SK-N-SH (cell line): ENCODE measurements at regions not wholly inside any gene's neighbourhood (a gene's known extent, or its start where the extent isn't known, plus 50 kb on each side); places are given as distances from the start of the nearest gene placed in this dataset.

Experiments used
- CTCF ChIA-PET: fragments of 300-600, 350-600 bp; formaldehyde crosslinking; extraction: SDS; loops from one replicate; lab custom pipeline; 2021; lab: Yijun Ruan, JAX
- POLR2A ChIA-PET: fragments of 350-600 bp; sonication (Branson Sonifier 250); formaldehyde crosslinking; extraction: SDS; loops from one replicate; lab custom pipeline; 2020; ENCODE audit warnings: antibody characterized with exemption, inconsistent platforms; lab: Yijun Ruan, JAX
- DNase-seq: peaks from one replicate; pipeline ENCODE4 v3.0.0; 2012
- H2AFZ ChIP-seq: fragments of 200-600 bp; sonication (generic); 2 replicates; pipeline ENCODE4 v1.8.1; 2016; ENCODE audit warnings: antibody characterized with exemption, mild to moderate bottlenecking, low read depth
- H3F3A ChIP-seq: fragments of 200-600 bp; sonication (generic); replicated peaks from 2 replicates; pipeline ENCODE3; 2016; ENCODE audit warnings: antibody characterized with exemption, mild to moderate bottlenecking; ENCODE audit not compliant: insufficient read depth
- H3K27ac ChIP-seq, 2 experiments: fragments of 200-500 bp in 1 of 2; fragments of 200-600 bp in 1 of 2; sonication (Bioruptor generic) in 1 of 2; sonication (generic), shearing (Covaris generic) in 1 of 2; 2 replicates each; pipeline versions ENCODE4 v1.5.1 to v1.6.1; 2014 to 2016; ENCODE audit warnings: low read depth in 2 of 2, inconsistent platforms in 1 of 2, low read length in 1 of 2, mild to moderate bottlenecking in 1 of 2, mixed read lengths in 1 of 2
- H3K27me3 ChIP-seq: fragments of 200-600 bp; sonication (generic), shearing (Covaris generic); 2 replicates; pipeline ENCODE4 v1.6.1; 2016; ENCODE audit warnings: mixed run types; ENCODE audit not compliant: insufficient read depth
- H3K36me3 ChIP-seq, 2 experiments: fragments of 200-500 bp in 1 of 2; fragments of 200-600 bp in 1 of 2; sonication (Bioruptor generic) in 1 of 2; sonication (generic) in 1 of 2; replicated peaks in 1 of 2; 2 replicates each; pipeline versions ENCODE3 to v1.5.1; 2014 to 2016; ENCODE audit warnings: low read length in 1 of 2, mild to moderate bottlenecking in 1 of 2; ENCODE audit not compliant: insufficient read depth in 2 of 2, control insufficient read depth in 1 of 2
- H3K4me1 ChIP-seq, 2 experiments: fragments of 200-500 bp in 1 of 2; fragments of 200-600 bp in 1 of 2; sonication (Bioruptor generic) in 1 of 2; sonication (generic), shearing (Covaris generic) in 1 of 2; 2 replicates each; pipeline versions ENCODE4 v1.5.1 to v1.6.1; 2014 to 2016; ENCODE audit warnings: low read depth in 1 of 2, low read length in 1 of 2, mixed run types in 1 of 2; ENCODE audit not compliant: insufficient read depth in 2 of 2, control insufficient read depth in 1 of 2
- H3K4me2 ChIP-seq: fragments of 200-600 bp; sonication (generic), shearing (Covaris generic); 2 replicates; pipeline ENCODE4 v1.6.1; 2017; ENCODE audit warnings: mixed run types
- H3K4me3 ChIP-seq, 2 experiments: fragments of 200-500 bp in 1 of 2; fragments of 200-600 bp in 1 of 2; sonication (Bioruptor generic) in 1 of 2; sonication (generic), shearing (Covaris generic) in 1 of 2; 2 replicates each; pipeline versions ENCODE4 v1.5.1 to v1.8.1; 2014 to 2016; ENCODE audit warnings: low read depth in 2 of 2, inconsistent platforms in 1 of 2, low read length in 1 of 2, mild to moderate bottlenecking in 1 of 2, mixed read lengths in 1 of 2, moderate library complexity in 1 of 2
- H3K79me2 ChIP-seq: fragments of 200-600 bp; sonication (generic); 2 replicates; pipeline ENCODE4 v1.8.1; 2017; ENCODE audit warnings: mild to moderate bottlenecking; ENCODE audit not compliant: insufficient read depth
- H3K9ac ChIP-seq: fragments of 200-600 bp; sonication (generic); 2 replicates; pipeline ENCODE4 v1.6.1; 2017; ENCODE audit warnings: mixed run types
- H3K9me2 ChIP-seq: fragments of 200-600 bp; sonication (generic); 2 replicates; pipeline ENCODE4 v1.6.1; 2017; ENCODE audit warnings: mixed run types
- H3K9me3 ChIP-seq: fragments of 200-600 bp; sonication (generic); 2 replicates; pipeline ENCODE4 v1.6.1; 2017; ENCODE audit warnings: mixed run types, mild to moderate bottlenecking, moderate library complexity
- H4K20me1 ChIP-seq: fragments of 200-600 bp; sonication (generic); 2 replicates; pipeline ENCODE4 v1.6.1; 2017; ENCODE audit warnings: mild to moderate bottlenecking, mixed run types; ENCODE audit not compliant: insufficient read depth
- CTCF ChIP-seq: fragments of 200-600 bp; sonication (generic); IDR thresholded peaks from 2 replicates; pipeline ENCODE4 v1.6.1; 2017; ENCODE audit warnings: antibody characterized with exemption, mild to moderate bottlenecking, moderate library complexity
- ELF1 ChIP-seq: IDR thresholded peaks from 2 replicates; pipeline ENCODE4 v1.4.0; 2012
- EP300 ChIP-seq, 2 experiments: IDR thresholded peaks; 2 replicates each; pipeline versions ENCODE4 v1.4.0 to v1.6.1; 2012; ENCODE audit warnings: borderline replicate concordance in 1 of 2, low read depth in 1 of 2, low read length in 1 of 2
- EZH2phosphoT487 ChIP-seq: fragments of 200-600 bp; sonication (generic); IDR thresholded peaks from 2 replicates; pipeline ENCODE4 v1.6.1; 2017; ENCODE audit warnings: low read depth, mixed run types, mild to moderate bottlenecking, antibody characterized with exemption, moderate library complexity, borderline replicate concordance
- FOXJ3 ChIP-seq: sonication (generic); formaldehyde crosslinking; IDR thresholded peaks from 2 replicates; pipeline ENCODE4 v1.5.1; 2020; ENCODE audit warnings: mild to moderate bottlenecking, missing genetic modification reagents
- FOXM1 ChIP-seq: IDR thresholded peaks from 2 replicates; pipeline ENCODE4 v1.4.0; 2012; ENCODE audit warnings: low read depth, mild to moderate bottlenecking
- IRF3 ChIP-seq: fragments of 150-350 bp; IDR thresholded peaks from 2 replicates; pipeline ENCODE4 v1.6.1; 2016; ENCODE audit warnings: mild to moderate bottlenecking, low read depth, low read length
- JUND ChIP-seq: IDR thresholded peaks from 2 replicates; pipeline ENCODE4 v1.4.0; 2012
- MAX ChIP-seq: IDR thresholded peaks from 2 replicates; pipeline ENCODE4 v1.4.0; 2012; ENCODE audit warnings: low read depth
- MEF2A ChIP-seq: IDR thresholded peaks from 2 replicates; pipeline ENCODE4 v1.4.0; 2012; ENCODE audit warnings: low read depth, borderline replicate concordance
- NFIC ChIP-seq: IDR thresholded peaks from 2 replicates; pipeline ENCODE4 v1.4.0; 2012; ENCODE audit warnings: borderline replicate concordance
- RXRA ChIP-seq: IDR thresholded peaks from 2 replicates; pipeline ENCODE4 v1.4.0; 2012; ENCODE audit warnings: low read depth, mild to moderate bottlenecking, borderline replicate concordance
- SIN3A ChIP-seq: IDR thresholded peaks from 2 replicates; pipeline ENCODE4 v1.6.1; 2012; ENCODE audit warnings: low read depth, mild to moderate bottlenecking, low read length, moderate library complexity, borderline replicate concordance
- TEAD4 ChIP-seq: IDR thresholded peaks from 2 replicates; pipeline ENCODE4 v1.4.0; 2012; ENCODE audit warnings: mild to moderate bottlenecking, borderline replicate concordance; ENCODE audit not compliant: insufficient read depth
- USF2 ChIP-seq: fragments of 150-350 bp; IDR thresholded peaks from 2 replicates; pipeline ENCODE4 v1.6.1; 2017; ENCODE audit warnings: antibody characterized with exemption, low read length, low read depth, borderline replicate concordance
- YY1 ChIP-seq: IDR thresholded peaks from 2 replicates; pipeline ENCODE4 v1.4.0; 2012; ENCODE audit warnings: low read depth, mild to moderate bottlenecking
- WGBS: methylation state at CpG from one replicate; pipeline ENCODE4 v1.1.6; 2017; ENCODE audit warnings: low lambda C conversion rate; 5-methylcytosine and 5-hydroxymethylcytosine counted together

GRCh38 chr16:17619261-17619660 lies 148.5 kb upstream of the XYLT1 start:
- Histone ChIP-seq H3K27me3 (no peaks in the 10 kb centered on the region; the same call in 1 of the 2 replicates), H3K4me2 (no peak overlapping the region), H3K9ac (no peak overlapping the region), H3K79me2 (no peaks in the 10 kb centered on the region), H3K36me3 (no peaks in the 10 kb centered on the region), H3K4me1 (no peaks in the 10 kb centered on the region), H3K9me3 (no peaks in the 10 kb centered on the region), H2AFZ (no peak overlapping the region), H4K20me1 (no peaks in the 10 kb centered on the region), H3K27ac (no peak overlapping the region), H3F3A (no peaks in the 10 kb centered on the region), H3K4me3 (no peak overlapping the region), H3K9me2 (no peaks in the 10 kb centered on the region)
- TF ChIP-seq TEAD4 (no peak), SIN3A (no peak), CTCF (no peak), NFIC (no peak), MEF2A (no peak), USF2 (no peak), MAX (no peak), JUND (no peak), IRF3 (no peak), YY1 (no peak), EP300 (IDR thresholded peaks at IDR 0.05; ENCODE audit: borderline replicate concordance in 1 of 2, low read depth in 1 of 2, low read length in 1 of 2) (no peak), FOXM1 (no peak), FOXJ3 (no peak), RXRA (no peak), ELF1 (no peak), EZH2phosphoT487 (no peak)
- no peak for DNase-seq
- 83% methylated on average over 8 of the region's 8 CpGs for WGBS
- ChIA-PET POLR2A (no interaction called here), CTCF (no interaction called here)
